ENCODE measurements at regions not wholly inside any gene's neighbourhood (a gene's known extent, or its start where the extent isn't known, plus 50 kb on each side); places are given as distances from the start of the nearest gene placed in this dataset.

DNA sequence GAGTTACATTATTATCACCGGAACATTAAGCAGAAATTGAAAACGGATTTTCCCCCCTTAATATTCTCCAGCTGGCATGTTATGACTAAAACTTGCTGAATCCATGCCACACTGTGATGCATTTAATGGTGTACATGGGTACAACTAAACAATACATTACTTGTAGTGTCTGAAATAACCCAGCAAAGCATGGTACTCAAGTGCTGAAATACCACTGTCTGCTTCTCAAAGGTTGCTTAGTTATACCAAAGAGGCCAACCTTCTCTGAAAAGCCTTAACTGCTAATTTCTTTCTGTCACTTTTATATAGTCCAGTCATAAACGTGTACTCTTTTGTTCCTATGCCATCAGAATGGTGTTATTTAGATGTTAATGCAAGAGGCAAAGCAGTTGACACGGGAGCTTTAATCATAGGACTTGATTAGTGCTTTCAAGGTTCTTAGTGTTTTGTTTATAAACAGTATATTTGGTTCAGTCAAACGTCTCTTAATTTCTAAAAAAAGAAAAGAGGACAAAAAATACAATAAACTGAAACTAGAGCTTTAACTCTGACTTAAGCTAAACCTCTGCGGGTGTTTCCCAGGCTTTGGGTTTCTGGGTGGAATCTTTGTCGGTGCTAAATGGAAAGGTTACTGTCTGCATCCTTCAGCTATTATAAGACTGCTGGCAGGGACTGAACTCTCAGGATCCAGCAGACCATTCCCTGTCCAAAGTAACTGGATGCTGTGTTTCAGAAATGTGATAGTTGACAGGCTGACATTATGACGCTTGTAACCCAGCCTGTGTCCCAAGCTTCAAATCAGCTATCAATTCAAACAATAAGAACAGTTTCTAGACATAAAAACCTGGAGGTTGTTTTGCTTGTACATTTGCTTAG, 202.6 kb downstream of the PPP1R3A start:
- peaks cover 0 to 19% of the 10 kb centered on the region in 2 donors for H3K4me1 ChIP-seq
- H3K9me3 ChIP-seq = peaks cover 0 to 7% of the 10 kb centered on the region in 2 donors
- TF ChIP-seq, protein P1, sequence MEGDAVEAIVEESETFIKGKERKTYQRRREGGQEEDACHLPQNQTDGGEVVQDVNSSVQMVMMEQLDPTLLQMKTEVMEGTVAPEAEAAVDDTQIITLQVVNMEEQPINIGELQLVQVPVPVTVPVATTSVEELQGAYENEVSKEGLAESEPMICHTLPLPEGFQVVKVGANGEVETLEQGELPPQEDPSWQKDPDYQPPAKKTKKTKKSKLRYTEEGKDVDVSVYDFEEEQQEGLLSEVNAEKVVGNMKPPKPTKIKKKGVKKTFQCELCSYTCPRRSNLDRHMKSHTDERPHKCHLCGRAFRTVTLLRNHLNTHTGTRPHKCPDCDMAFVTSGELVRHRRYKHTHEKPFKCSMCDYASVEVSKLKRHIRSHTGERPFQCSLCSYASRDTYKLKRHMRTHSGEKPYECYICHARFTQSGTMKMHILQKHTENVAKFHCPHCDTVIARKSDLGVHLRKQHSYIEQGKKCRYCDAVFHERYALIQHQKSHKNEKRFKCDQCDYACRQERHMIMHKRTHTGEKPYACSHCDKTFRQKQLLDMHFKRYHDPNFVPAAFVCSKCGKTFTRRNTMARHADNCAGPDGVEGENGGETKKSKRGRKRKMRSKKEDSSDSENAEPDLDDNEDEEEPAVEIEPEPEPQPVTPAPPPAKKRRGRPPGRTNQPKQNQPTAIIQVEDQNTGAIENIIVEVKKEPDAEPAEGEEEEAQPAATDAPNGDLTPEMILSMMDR (IDR thresholded peaks at IDR 0.05) = no peak
- no peak for DNase-seq (ENCODE audit: low spot score)
- H3K27ac ChIP-seq = peak overlapping the region; percentile 65 to 77
- no peak overlapping the region for H3K4me3 ChIP-seq
- no peaks in the 10 kb centered on the region for H3K36me3 ChIP-seq
- no peaks in the 10 kb centered on the region for H3K27me3 ChIP-seq

DNA sequence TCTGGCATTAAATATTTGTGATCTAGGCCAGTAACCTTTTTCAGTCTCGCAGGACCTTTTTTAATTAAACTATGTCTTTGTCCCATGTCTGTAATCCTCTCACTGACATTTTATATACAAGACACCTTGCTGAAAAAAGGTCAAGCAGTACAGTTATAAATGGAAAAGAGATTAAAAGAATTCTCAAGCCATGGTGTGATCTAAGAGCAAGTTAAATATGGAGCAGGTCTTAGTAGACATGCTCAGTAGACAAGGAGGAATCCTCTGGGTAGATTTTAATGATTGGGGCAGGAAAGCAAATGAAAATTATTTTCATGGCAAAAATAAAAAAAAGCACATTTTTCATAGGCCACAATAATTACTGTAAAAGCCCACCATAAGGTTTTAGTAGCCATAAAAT, 203.5 kb downstream of the PPP1R3A start:
- Histone ChIP-seq H3K4me3 (no peak overlapping the region), H3K4me1 (peaks cover 0 to 19% of the 10 kb centered on the region in 2 donors), H3K9me3 (peaks cover 0 to 8% of the 10 kb centered on the region in 2 donors), H3K27me3 (no peaks in the 10 kb centered on the region), H3K27ac (peak overlapping the region; percentile 65 to 77), H3K36me3 (no peaks in the 10 kb centered on the region)
- TF ChIP-seq, protein P1 (IDR thresholded peaks at IDR 0.05) = no peak
- no peak for DNase-seq (ENCODE audit: low spot score)

DNA sequence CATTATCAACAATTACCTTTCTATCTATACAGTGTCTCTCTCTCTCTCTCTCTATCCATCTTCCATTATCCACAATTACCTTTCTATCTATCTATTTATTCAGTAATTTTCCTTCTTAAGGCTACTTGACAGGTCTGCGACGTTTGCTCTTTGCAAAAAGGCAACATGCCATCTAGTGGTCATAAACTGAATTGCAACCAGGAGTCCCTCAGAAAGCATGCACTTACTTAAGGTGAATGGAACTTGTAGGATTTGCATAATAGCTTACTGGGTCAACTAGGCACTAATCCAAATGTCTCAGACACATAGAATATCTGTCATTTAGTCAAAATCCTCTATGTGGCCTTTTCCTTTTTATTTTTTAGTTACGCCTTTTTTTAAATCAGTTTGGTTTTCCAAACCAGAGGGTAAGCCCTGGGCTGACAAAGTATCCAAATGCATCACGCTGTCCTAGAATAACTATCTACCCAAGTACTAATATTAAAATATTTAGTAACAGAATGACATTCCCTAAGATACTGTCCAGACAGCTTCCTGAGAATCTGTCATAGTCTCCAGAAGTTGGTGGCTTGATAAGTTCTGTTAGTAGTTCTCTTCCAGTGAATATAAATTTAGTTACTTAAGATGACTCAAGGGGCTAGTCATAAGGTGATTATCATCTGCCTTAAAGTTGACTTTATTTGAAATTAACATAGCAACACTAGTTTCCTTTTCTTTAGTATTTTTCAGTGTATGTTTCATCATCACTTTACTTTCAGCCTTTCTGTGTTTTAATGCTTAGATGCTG, 208.3 kb downstream of the PPP1R3A start:
- H3K4me3 ChIP-seq = no peak overlapping the region
- H3K27me3 ChIP-seq = no peaks in the 10 kb centered on the region
- H3K36me3 ChIP-seq = no peaks in the 10 kb centered on the region
- H3K9me3 ChIP-seq = peaks cover 0 to 8% of the 10 kb centered on the region in 2 donors
- TF ChIP-seq, protein P1 (IDR thresholded peaks at IDR 0.05) = peak; percentile 94
- peaks cover 0 to 3% of the 10 kb centered on the region in 2 donors for H3K4me1 ChIP-seq
- peak; percentile 64 for DNase-seq (ENCODE audit: low spot score)
- H3K27ac ChIP-seq = no peak overlapping the region

DNA sequence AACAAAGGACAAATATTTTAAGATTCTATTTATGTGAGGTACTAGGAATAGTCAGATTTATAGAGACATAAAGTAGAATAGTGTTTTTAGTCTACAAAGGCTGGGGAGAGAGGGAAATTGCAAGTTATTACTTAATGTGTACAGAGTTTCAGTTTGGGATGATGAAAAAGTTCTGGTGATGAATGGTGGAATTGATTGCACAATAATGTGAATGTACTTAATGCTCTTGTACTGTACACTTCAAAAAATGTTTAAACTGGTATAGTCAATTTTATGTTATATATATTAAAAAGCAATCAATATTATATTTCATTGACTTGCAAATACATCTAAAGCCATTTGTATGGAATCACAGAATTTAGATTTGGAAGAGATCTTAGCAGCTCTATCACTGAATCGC, 213.4 kb downstream of the PPP1R3A start:
- Histone ChIP-seq H3K27ac (no peak overlapping the region), H3K36me3 (no peaks in the 10 kb centered on the region), H3K9me3 (no peaks in the 10 kb centered on the region), H3K27me3 (no peaks in the 10 kb centered on the region), H3K4me3 (no peak overlapping the region), H3K4me1 (no peaks in the 10 kb centered on the region)
- DNase-seq (ENCODE audit: low spot score) = no peak
- TF ChIP-seq, protein P1 (IDR thresholded peaks at IDR 0.05) = no peak

DNA sequence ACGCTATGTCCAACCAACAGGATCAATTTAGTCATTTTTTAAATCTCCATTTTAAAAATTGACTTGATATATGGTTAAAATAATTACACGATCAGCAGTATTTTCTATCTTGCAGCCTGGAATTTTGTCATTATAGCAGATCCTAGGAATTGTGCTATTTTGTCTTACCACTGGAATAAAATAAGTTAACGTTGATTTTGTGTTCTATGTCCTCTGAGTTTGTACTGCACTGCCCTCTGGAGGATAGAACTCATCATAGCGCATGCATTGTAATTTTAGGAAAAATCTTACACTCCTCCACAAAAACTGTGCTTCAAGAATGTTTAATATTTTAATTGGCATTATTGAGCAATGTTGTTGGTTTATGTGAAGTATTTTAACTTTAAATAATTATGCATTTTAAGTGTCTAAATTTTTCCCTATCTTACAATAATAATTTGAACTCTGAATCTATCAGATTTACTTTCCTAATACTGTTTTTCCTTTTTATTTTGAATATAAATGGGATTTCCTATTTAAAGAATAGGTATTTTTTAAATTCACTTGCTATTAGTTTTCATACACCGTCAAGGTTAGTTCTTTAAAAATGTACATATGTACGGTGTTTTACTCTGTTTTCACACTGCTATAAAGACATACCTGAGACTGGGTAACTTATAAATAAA, 220.1 kb downstream of the PPP1R3A start:
- H3K27me3 ChIP-seq = no peaks in the 10 kb centered on the region
- no peaks in the 10 kb centered on the region for H3K4me1 ChIP-seq
- no peaks in the 10 kb centered on the region for H3K9me3 ChIP-seq
- TF ChIP-seq, protein P1 (IDR thresholded peaks at IDR 0.05) = peak; percentile 23 to 76
- H3K4me3 ChIP-seq = no peak overlapping the region
- no peak overlapping the region for H3K27ac ChIP-seq
- DNase-seq (ENCODE audit: low spot score) = no peak
- no peaks in the 10 kb centered on the region for H3K36me3 ChIP-seq

Measured in right atrium auricular region (tissue), 2 donors.